DMS53 treated with DMSO at 0.1 percent for 48 hours (cell line): ENCODE measurements at regions not wholly inside any gene's neighbourhood (a gene's known extent, or its start where the extent isn't known, plus 50 kb on each side); places are given as distances from the start of the nearest gene placed in this dataset.

Experiments
- DNase-seq: peaks from one replicate; lab custom pipeline; 2025; ENCODE audit not compliant: unreplicated experiment; lab: John Stamatoyannopoulos, UW

DNA sequence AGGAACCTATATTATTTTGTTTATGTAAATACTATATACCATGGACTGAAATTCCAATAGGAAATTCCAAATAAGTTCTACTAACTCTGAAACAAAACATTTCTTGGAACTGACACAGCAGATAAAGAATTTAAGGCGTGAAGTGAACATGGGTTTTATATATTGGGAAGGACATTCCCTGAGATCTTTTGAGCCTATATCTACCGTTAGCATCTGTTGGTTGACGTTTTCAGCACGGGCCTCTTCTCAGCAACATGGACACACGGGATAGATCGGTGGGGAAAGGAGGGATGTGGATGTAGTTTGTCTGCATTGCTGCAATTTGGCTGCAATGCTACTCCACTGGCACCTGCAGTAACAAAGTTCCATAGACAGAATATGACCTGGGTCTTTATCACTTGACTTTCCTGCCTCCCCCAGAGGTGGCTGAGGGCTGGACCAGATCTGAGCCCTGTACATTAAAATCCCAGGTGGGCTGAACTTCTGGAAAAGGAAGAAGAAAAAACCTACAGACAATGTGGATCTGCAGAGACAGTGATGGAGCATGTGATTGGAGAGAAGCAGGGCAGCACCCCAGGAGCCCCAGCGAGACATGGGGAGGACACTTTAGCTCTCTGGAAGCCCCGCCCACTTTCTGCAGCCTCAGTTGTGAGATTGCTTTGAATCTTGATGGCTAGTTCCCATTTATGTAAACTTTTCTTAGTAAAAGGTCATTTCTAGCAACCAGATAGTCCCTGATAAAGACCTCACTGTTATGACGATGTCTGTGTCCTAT is 91.2 kb upstream of the CPEB4 start:
- DNase-seq, result no peak

DNA sequence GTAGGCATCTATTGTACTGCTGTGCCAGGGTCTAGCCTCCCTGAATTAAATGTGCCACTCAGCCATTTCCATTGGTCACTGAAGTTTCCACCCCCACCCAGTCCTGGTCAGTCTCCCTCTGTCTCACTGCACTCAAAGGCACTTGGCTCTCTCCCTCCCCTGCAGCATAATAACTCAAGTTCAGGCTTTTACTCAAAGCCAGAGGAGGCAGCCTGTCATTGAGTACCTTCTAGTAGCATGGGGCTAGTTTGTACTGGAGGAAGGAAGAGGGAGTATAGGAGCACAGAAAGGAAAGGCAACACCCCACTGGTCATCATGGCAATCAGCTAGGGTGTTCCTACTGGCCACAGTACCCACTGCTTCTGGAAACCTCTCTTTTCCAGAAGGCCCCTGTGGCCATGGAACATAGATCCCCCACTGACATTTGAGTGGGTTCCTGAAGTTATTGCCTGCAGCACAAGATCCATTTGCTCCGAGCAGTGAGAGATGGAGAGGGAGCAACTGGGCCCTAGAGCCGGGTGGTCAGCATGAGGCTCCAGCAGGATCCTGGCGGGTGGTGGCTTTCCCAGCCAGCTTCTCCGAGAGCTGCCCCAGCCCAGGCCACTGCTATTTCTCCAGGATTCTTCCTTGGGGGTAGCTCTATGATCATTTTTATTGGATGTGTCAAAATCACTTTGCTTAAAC is 89.9 kb upstream of the CPEB4 start:
- DNase-seq, result no peak

- DNase-seq, result no peak
Observed at GRCh38 chr5:173800340-173800739, 87.8 kb upstream of the CPEB4 start.

GRCh38 chr5:173801006-173801405 is 87.1 kb upstream of the CPEB4 start:
- no peak for DNase-seq

DNA sequence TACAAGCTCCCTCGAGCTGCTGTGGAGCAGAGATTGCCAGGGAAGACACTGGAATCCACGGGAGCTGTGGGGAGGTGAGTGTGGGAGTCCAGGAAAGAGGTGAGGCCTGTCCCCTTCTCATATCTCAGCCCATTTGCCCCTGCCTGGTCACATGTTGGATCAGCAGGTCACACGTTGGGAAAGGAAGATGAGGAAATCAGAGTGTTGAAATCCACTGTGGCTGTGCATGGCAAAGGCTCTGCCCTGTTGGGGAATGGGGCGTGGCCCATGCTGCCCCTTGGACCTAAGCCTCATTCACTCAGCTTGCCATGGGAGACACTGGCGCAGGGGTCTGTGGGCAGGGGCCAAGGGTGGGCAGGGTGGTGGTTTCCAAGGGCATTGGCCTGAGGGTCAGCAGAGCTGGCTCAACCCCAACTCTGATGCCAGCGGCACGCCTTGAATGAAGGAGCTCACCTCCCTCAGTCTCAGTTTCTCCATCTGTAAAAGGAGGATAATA is 85.4 kb upstream of the CPEB4 start:
- DNase-seq, result no peak

GRCh38 chr5:173804579-173804978 is 83.6 kb upstream of the CPEB4 start:
- DNase-seq, result no peak

- no peak for DNase-seq
Observed at GRCh38 chr5:173806270-173807035, 81.7 kb upstream of the CPEB4 start.

GRCh38 chr5:173807181-173807655 is 80.9 kb upstream of the CPEB4 start:
- DNase-seq, result no peak

DNA sequence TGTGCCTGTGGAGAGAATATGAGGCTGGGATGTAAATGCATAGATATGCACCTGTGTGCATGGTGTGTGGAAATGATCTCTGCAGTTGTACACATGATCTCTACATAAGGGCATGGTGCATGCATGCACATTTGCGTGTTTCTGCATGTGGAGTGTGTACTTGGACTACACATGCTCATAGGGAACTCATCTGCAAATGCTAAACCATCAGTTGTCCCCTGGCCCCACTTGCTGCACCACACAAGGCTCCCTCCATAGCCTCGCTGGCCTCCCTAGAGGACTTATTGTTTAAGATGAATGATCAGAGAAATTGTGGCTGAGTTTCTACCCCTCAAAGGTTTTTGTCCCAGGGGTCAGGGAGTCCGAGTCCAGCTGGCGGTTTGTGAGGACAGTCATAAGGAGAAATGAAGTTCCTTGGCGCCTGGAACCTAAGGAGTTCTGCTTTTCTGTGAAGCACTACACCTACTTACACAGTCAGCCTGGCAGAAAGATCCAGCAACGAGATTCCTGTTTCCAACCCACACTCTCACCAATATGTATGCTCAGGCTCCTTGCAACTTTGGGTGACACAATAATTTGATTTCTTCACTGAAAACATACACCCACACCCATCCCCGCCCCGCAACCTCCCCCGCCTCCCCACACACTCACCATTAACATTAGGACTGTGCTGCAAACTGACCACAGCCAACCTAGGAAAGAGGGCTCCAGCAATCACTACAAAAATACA is 79.9 kb upstream of the CPEB4 start:
- no peak for DNase-seq

DNA sequence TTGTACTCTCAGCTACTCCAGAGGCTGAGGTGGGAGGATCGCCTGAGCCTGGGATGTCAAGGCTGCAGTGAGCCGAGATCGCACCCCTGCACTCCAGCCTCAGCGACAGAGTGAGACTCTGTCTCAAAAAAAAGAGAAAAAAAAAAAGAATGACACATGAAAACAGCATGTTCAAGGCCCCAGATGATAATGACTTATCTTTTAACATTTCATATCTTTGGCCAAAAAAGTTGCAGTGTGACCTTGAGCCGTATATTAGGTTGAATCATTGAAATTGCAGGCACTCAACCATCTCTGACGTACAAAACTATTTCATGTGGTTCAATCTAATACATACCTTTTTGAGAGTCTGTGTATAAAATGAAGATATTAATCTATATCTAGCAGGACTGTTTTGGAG is 79.1 kb upstream of the CPEB4 start:
- DNase-seq, result no peak

DNA sequence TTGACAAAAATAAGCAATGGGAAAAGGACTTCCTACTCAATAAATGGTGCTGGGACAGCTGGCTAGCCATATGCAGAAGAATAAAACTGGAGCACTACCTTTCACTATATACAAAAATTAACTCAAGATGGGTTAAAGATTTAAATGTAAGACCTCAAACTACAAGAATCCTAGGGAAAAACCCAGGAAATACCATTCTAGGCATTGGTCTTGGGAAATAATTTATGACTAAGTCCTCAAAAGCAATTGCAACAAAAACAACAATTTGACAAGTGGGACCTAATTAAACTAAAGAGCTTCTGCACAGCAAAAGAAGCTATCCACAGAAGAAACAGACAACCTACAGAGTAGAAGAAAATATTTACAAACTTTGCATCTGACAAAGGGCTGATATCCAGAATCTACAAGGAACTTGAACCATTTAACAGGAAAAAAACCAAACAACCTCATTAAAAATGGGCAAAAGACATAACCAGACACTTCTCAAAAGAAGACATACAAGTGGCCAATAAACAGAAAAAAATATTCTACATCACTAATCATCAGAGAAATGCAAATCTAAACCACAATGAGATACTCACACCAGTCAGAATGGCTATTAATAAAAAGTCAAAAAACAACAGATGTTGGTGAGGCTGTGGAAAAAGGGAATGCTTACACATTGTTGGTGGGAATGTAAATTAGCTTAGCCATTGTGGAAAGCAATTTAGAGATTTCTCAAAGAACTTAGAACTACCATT is 75.2 kb upstream of the CPEB4 start:
- no peak for DNase-seq

- no peak for DNase-seq
Observed at GRCh38 chr5:173814053-173814452, 74.1 kb upstream of the CPEB4 start.

- DNase-seq, result no peak
Observed at GRCh38 chr5:173815571-173815970, 72.6 kb upstream of the CPEB4 start.

GRCh38 chr5:173816728-173817127 is 71.4 kb upstream of the CPEB4 start:
- no peak for DNase-seq

GRCh38 chr5:173817561-173817960 is 70.6 kb upstream of the CPEB4 start:
- DNase-seq, result no peak

- DNase-seq, result no peak
Observed at GRCh38 chr5:173819521-173819920, 68.6 kb upstream of the CPEB4 start.

GRCh38 chr5:173823274-173823644 is 64.9 kb upstream of the CPEB4 start:
- no peak for DNase-seq

GRCh38 chr5:173823721-173824567 is 64.2 kb upstream of the CPEB4 start:
- DNase-seq, result no peak

GRCh38 chr5:173825215-173825865 is 62.8 kb upstream of the CPEB4 start:
- DNase-seq, result no peak
